ENCODE measurements at regions not wholly inside any gene's neighbourhood (a gene's known extent, or its start where the extent isn't known, plus 50 kb on each side); places are given as distances from the start of the nearest gene placed in this dataset.
"Not testable (repeated sequence)": the region's sequence is repeated elsewhere in the genome, so short reads cannot be mapped to it uniquely, and the experiment has no call there.

DNA sequence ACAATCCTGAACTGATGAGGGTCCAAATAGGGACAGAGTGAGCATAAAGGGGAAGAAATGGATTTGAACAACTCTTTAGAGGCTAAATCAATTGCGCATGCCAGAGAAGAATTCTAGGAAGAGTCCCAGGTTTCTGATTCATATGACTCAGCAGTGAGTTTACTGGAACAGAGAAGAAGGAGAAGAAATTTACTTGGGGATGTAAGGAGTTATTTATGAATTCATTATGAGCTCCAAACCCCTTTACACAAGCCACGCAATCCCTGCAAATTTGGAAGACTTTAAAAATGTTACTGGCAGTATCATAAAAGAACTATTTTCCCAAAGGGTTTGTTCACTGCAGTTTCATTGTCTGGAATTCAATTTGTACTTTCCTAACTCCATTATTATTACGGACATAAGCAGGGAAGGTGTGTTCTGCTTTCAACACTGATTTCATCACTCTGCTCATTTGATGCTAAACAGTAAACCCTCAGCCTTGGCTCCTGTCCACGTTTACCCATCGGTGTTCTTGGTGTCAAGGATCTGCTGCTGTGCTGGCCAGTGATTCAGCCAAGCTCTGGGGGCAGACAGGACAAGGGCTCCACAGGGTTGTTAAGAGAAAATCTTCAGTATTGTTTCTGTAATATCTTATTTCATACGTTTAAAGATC is 273.7 kb downstream of the HNRNPD start:
- no peak for DNase-seq (ENCODE audit: extremely low read depth, low read depth, low spot score)

DNA sequence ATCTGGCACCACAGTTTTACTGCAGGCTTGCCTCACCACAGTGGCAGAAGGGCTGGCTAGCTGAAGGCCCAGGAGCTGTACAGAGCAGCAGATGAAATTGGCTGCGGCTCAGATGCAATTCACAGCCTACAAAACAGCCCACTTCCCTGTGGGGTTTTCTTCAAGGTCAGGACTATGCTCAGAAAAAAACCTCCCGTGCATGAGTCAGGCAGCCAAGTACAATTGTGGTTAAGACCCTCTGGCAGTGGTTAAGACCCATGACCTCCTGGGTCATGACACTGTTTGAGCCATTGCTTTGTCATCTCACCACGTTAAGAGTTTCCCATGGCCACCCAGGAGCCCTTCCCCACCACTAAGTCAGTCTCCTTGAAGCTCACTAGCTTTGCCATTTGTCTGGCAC is 276.3 kb downstream of the HNRNPD start:
- no peak for DNase-seq (ENCODE audit: extremely low read depth, low read depth, low spot score)

GRCh38 chr4:82090717-82091116 is 283.1 kb downstream of the HNRNPD start:
- DNase-seq (ENCODE audit: extremely low read depth, low read depth, low spot score), result no peak

- DNase-seq (ENCODE audit: extremely low read depth, low read depth, low spot score), result no peak
Measured at GRCh38 chr4:82084747-82085146, 289.0 kb downstream of the HNRNPD start.

DNA sequence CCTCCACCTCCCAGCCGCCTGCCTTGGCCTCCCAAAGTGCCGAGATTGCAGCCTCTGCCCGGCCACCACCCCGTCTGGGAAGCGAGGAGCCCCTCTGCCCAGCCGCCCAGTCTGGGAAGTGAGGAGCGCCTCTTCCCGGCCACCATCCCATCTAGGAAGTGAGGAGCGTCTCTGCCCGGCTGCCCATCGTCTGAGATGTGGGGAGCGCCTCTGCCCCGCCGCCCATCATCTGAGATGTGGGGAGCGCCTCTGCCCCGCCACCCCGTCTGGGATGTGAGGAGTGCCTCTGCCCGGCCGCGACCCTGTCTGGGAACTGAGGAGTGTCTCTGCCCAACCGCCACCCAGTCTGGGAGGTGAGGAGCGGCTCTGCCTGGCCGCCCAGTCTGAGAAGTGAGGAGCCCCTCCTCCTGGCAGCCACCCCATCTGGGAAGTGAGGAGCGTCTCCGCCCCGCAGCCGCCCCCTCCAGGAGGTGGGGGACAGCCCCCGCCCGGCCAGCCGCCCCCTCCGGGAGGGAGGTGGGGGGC is 296.3 kb downstream of the HNRNPD start:
- DNase-seq (ENCODE audit: extremely low read depth, low read depth, low spot score), result not testable (repeated sequence)

- DNase-seq (ENCODE audit: extremely low read depth, low read depth, low spot score), result no peak
Measured at GRCh38 chr4:82076809-82077208, 297.0 kb downstream of the HNRNPD start.

DNA sequence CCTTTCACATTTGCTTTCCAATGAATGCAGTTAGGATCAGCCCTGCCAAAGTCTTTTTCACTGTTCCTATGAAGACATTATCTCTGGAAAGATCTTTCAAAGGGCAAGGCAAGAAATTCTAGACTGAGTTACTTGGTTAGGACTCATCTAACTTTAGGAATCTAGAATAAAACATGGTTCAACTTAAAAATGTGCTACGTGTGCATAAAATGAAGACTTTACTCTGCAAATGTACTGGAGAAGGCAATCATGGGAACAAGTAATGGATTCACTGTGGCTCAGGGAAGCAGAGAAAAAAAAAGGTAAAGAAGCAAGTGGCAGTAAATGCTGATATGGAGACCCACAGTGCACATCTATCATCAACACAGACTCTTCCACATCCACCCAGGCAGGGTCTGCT is 297.4 kb downstream of the HNRNPD start:
- no peak for DNase-seq (ENCODE audit: extremely low read depth, low read depth, low spot score)

DNA sequence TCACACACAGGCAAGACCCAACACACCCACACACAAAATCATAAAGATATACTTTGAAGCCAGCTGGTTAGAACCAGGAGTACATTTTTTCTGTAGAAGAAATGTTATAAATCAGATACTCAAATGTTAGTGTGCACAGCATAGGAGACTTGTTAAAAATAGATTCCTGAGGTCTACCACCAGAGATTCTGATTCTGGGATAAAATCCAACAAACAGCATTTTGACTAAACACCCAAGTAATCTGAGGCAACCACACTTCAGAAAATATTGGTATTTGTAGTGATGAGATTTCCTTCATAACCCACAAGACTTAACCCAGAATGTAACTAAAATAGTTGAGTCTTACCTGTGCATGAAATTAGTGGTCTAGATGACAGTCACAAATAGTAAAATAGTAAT is 301.8 kb downstream of the HNRNPD start:
- no peak for DNase-seq (ENCODE audit: extremely low read depth, low read depth, low spot score)

DNA sequence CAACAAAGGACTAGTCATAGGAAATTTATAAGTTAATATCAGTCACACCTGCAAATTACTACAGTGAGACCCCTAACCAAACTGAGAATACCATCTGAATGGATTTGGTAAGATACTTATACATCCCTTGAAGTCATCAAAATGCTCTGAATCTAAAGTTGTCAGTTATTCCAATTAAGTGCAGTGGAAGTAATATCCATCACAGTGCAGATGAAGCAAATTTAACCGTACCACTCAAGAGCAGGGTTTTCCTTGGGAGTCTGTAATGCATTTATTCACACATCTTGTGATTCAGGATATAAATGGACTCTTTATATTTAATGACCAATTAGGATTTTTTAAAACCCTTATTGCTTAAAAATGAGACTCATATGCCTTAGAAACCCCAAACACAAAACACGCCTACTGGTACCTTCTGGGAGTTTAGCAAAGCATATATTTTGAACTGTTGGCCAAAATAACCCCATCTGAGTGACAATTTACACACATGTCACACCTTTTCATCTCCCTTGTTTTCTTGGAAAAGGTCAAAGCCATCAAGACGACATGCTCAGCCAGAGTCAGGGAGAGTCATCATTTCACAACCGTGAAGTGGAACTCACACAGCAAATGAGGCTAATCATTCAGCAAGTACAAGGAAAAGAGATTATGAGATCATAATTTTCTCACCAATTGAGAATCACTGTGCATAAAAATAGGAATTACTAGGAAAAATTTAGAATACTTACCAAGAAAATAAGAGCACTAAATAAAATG is 303.7 kb downstream of the HNRNPD start:
- DNase-seq (ENCODE audit: extremely low read depth, low read depth, low spot score), result no peak

DNA sequence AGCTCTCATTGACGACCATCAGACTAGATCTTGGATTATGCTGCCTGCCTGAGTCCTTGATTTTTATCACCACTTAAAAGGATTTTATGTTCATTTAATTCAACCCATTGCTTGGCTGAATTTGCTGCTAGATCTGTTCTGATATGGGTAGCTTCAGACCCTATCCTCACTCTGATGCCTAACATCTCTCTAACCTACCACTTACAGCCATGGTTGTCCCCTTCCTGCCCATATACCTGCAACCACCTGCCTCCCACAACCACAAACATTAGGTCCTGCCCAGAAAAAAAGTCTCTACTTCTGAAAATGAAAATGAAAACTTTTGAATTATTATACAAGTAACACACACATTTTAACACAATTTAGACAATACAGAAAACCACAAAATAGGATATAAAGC is 310.8 kb downstream of the HNRNPD start:
- no peak for DNase-seq (ENCODE audit: extremely low read depth, low read depth, low spot score)

DNA sequence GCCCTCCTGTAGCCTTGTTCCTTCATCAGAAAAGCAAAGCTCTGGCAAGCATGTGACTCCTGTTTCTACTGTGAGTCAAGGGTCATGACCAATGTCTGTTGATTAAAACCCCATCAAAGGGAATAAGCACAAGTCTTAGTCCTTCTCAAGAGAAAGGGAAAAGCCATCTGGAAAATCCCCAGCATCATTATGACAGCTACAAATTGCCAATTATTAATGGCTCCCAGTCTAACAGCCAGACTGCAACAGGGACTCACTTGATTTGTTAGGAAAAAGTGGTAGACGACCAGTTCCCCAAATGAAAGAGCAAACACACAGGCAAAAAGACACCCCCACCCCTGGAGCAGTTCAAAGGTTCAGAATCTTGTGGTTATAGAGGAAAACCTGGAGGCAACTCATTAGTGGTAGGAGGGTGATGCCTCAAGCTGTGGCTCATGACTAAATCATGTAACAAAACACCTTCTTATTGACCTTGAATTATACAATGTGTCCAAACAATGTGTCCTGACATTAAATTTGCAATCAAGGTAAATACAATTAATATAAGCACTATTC is 315.7 kb downstream of the HNRNPD start:
- DNase-seq (ENCODE audit: extremely low read depth, low read depth, low spot score), result no peak

DNA sequence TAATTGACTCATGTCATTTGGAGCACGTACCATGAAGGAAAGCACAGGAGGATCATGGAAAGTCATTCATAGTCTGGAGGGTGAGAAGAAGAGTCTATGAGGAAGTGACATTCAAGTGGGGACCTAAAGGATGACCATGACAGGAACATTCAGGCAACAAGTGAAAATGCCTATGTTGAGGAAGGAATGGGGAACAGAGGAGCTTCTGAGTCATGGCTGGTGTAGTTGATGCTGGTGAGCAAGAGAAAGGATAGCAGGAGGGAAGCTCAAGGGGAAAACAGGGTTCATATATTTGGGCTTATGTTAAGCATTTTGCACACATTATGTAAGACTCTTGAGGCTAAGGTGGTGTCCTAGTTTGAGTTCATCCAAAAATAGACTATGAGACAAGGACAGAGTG is 318.6 kb downstream of the HNRNPD start:
- DNase-seq (ENCODE audit: extremely low read depth, low read depth, low spot score), result no peak

GRCh38 chr4:82053396-82053795 is 320.4 kb downstream of the HNRNPD start:
- no peak for DNase-seq (ENCODE audit: extremely low read depth, low read depth, low spot score)

DNA sequence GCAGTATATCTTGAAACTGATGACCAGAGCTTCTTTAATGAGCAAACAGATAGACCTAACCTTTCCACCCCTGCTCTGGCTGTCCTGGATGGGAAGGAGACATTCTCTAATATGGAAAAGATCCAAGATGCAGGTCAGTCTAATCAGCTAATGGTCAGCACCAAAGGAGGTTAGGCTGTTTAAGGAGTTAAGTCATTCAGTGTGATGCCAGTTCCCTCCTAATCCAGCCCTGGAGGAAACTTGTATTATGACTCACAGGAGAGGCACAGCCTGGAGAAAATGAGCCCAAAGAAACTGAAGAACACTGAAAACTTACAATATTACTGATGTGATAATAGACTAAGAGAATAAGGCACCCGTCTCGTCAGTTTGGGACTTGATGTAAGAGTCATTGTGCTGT is 323.0 kb downstream of the HNRNPD start:
- DNase-seq (ENCODE audit: extremely low read depth, low read depth, low spot score), result no peak

DNA sequence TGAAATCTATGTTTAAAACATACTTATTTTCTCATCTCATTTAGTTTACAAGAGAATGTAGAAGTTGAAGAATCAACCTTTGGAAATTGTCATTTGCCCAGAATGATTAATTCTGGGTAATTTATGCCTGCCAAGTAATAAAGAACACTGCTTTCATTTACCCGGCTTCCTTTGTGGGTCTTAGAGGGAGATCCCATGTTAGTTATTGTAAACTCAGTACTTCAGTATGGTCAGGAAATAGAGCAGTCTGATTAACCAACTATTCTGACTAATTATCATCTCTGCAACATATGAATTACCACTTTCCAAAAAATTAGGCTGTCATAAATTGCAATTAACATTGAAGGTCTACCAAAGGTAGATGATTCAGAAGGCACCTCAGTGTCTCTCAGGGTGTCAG is 324.5 kb downstream of the HNRNPD start:
- DNase-seq (ENCODE audit: extremely low read depth, low read depth, low spot score), result no peak

DNA sequence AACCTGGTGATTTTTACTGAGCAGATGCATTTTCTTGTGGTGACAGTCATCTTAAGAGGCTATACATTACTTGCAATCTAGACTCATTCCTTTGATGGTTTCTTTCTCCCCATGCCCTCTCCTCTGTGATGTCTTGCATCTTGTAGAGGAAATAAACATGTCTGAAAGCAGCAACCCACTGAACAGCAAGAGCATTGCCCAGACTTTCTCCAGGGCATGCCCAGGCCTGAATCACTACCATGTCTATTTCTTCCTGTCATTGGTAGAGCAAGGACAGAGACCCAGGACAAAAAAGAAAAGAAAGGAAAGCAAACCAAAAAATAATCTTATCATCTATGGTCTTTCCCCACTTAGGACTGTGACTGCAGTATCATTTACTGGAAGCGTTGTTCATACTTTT is 326.1 kb downstream of the HNRNPD start:
- no peak for DNase-seq (ENCODE audit: extremely low read depth, low read depth, low spot score)

GRCh38 chr4:82046796-82047195 is 327.0 kb downstream of the HNRNPD start:
- no peak for DNase-seq (ENCODE audit: extremely low read depth, low read depth, low spot score)

GRCh38 chr4:82045267-82045666 is 328.5 kb downstream of the HNRNPD start:
- no peak for DNase-seq (ENCODE audit: extremely low read depth, low read depth, low spot score)

DNA sequence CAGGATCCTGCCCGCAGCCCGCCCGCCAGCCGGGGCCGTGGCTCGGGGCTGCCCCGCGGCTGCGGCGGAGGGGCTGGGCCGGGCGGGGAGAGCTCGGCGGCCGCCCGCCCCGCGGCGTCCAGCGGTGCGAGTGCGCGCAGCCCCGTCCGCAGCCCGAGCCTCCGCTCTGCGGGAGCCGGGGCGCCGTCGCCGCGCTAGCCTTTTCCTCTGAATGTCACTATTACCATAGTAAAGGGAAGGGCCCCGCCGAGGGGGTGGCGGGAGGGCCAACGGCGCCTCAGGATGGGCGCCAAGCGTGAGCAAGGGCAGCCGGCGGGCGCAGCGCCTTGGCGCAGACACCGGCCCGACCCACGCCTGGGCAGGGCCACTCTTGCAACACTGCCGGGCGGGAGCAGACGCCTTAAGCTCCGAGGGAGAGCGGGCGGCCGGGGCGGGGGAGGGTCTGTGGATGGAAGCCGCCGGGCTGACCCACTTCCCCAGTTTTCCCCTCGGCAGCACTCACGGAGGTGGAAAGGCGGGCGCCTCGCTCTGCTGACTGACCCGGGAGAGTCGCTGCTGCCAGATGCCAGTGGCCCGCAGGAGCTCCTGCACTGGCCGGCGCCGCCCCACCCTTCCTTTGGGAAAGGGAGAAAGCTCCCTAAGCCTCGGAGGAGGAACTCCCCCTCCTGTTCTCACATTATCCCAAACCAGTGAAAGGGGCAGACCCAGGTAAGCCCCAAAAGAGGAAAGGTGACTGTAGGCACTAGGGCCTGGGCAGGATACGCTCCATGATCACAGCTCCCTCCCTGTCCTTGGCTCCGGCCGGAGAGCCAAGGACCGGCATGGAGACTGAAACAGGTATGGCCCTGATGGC is 329.4 kb downstream of the HNRNPD start:
- no peak for DNase-seq (ENCODE audit: extremely low read depth, low read depth, low spot score)

DNA sequence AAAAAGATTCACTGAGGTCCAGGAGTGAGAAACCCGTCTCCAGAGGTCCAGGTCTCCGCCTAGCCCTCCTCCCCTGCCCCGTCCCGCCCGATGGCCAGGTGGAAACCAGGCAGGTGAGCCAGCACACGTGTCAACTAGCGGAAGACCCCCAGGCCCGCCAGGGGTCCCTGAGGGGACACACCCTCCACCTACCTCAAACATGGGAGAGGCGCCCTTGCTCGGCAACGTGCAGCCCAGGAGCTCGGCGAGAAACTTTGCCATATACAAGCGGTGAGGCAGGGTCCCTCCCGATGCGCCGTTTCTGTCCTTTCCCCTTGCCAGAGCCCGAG is 330.0 kb downstream of the HNRNPD start:
- DNase-seq (ENCODE audit: extremely low read depth, low read depth, low spot score), result no peak

- no peak for DNase-seq (ENCODE audit: extremely low read depth, low read depth, low spot score)
Measured at GRCh38 chr4:82043081-82043808, 330.5 kb downstream of the HNRNPD start.

All from glomerular endothelial cell (primary cell).